Right ventricle myocardium inferior (tissue), 1 donor: ENCODE measurements at regions not wholly inside any gene's neighbourhood (a gene's known extent, or its start where the extent isn't known, plus 50 kb on each side); places are given as distances from the start of the nearest gene placed in this dataset.
"Not testable (repeated sequence)": the region's sequence is repeated elsewhere in the genome, so short reads cannot be mapped to it uniquely, and the experiment has no call there.

Experiments used
- ATAC-seq: fragments of 200-7000 bp; cut with Tn5 transposase; one replicate; pipeline ENCODE4 v1.9.1; 2020; ENCODE audit warnings: mild to moderate bottlenecking, moderate library complexity
- DNase-seq: peaks from one replicate; pipeline ENCODE4 v3.0.0; 2021; ENCODE audit errors: missing footprints
- intact Hi-C: fragments of 100-400 bp; cut with DNase I; formaldehyde crosslinking; loops from one replicate; pipeline ENCODE4 v1.11.0; 2022
- donor health status: DM: no; HTN: yes; CAD: no; lungs with severe emphysema.

DNA sequence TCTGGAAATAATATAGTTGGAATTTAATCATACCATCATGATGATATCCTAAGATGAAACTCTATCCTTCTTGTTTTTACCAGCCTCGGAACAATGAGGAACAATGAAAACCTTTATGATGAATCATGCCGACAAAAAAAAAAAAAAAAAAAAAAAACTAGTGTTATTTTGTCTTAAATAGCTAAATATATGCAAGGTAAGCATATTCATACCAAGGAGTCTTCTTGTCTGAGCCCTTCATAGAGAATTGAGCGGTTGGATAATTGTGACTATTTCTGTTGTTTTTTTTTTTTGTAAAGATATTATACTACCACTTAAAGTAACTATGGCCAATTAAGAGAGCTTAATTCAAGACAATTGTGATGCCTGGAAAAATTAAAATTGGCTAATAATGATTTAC lies 244.0 kb upstream of the PCDH9 start:
- ATAC-seq (no peak), DNase-seq (no peak)
- intact Hi-C loops, result no loop called here

- no peak for DNase-seq
- no peak for ATAC-seq
- intact Hi-C loops, result no loop called here
These were observed 239.5 kb upstream of the PCDH9 start for GRCh38 chr13:67469623-67470022.

DNA sequence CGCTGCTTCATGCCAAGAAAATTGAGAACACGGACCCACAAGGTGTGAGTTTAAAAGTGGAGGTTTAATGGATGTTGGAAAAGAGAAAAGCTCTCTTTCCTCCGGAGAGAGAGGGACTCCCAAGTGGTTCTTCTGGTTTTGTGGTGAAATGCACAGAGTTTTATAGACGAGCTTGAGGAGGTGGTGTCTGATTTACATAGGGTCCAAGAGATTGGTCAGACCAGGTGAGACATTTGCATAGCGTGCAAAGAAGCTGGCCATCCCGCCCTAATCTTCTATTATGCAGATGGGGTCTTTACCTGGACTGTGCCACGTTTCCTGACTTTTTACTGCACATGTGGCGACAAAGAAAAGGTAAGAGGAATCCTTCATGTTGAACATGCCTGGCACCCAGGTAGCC lies 236.4 kb upstream of the PCDH9 start:
- intact Hi-C loops, result no loop called here
- no peak for DNase-seq
- no peak for ATAC-seq

GRCh38 chr13:67464154-67464553 lies 234.0 kb upstream of the PCDH9 start:
- peak; percentile 79 for ATAC-seq
- no peak for DNase-seq
- intact Hi-C loops, result no loop called here

- DNase-seq (no peak), ATAC-seq (no peak)
- intact Hi-C loops, result no loop called here
These were observed 232.0 kb upstream of the PCDH9 start for GRCh38 chr13:67462098-67462497.

DNA sequence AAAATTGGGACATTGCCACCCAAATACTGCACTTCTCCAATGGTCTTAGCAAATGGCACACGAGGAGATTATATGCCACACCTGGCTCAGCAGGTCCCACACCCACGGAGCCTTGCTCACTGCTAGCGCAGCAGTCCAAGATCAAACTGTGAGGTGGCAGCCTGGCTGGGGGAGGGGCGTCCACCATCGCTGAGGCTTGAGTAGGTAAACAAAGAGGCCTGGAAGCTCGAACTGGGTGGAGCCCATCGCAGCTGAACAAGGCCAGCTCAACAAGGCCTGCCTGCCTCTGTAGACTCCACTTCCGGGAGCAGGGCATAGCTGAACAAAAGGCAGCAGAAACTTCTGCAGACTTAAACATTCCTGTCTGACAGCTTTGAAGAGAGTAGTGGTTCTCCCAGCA lies 222.4 kb upstream of the PCDH9 start:
- ATAC-seq, result not testable (repeated sequence)

GRCh38 chr13:67445436-67445835 lies 215.3 kb upstream of the PCDH9 start:
- intact Hi-C loops, result no loop called here
- DNase-seq (no peak), ATAC-seq (no peak)

More for the DNA sequence above, 222.4 kb upstream of the PCDH9 start:
- DNase-seq, intact Hi-C loops: not testable (repeated sequence)

- intact Hi-C loops, result no loop called here
- no peak for ATAC-seq
- no peak for DNase-seq
These were observed 213.8 kb upstream of the PCDH9 start for GRCh38 chr13:67443923-67444322.

DNA sequence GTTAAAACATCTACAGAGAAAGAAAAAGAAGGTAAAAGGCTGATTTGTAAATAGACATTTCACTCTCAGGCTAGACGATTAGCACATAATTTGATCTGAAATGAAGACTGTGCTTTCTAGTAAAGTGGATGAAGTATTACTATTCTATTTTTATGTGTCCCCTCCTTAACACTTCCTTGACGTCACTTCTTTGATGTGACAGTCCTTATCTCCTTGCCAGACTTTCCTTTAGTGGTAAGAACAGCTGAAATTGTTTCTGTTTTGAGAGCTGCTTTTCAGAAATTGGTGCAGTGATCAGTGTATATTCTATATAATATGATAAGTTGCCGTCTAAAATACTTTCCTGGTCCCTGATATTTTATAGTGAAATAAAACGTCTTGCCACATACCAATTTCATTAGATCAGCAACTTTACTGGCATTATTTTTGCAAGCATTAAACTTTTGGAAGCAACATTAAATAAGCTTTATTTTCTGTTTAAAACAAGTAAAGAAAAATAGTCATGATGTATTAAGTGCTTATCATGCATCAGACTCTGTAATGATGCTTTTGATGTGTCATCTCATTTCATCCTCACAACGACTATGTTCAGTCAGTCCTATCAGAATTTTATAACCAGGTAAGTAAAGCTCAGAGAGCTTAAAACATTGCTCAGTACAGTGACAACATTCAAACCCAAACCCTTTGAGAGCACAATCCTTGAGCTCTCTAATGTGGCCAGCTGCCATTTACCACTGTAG lies 210.3 kb upstream of the PCDH9 start:
- no peak for DNase-seq
- no peak for ATAC-seq
- intact Hi-C loops, result no loop called here

GRCh38 chr13:67439365-67439764 lies 209.2 kb upstream of the PCDH9 start:
- intact Hi-C loops, result loop anchor here (5.0 kb wide), 1 partner anchor 393 kb away; no protein-coding TSS in a partner anchor
- no peak for ATAC-seq
- no peak for DNase-seq

- ATAC-seq (peak; percentile 56), DNase-seq (no peak)
- intact Hi-C loops, result loop anchor here (5.0 kb wide), 1 partner anchor 394 kb away; no protein-coding TSS in a partner anchor
These were observed 208.3 kb upstream of the PCDH9 start for GRCh38 chr13:67438465-67438864.

DNA sequence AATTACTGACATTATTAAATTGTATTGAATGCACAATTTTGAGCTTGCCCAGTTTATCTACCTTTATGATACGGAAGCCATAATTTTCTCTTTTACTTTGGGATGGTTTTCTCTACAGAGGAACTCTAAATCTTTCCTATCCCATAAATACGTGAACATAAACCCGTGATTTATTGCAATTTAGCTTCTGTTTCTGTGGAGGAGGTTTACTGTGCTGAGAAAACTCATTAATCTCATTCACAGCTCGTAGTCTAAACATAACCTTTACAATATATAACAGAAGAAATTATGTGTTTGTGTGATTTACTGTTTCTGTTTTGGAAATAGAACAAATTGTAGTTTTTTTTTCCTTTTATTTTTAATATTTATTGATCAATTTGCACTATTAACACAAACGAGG lies 207.1 kb upstream of the PCDH9 start:
- ATAC-seq (no peak), DNase-seq (no peak)
- intact Hi-C loops, result loop anchor here (5.0 kb wide), 1 partner anchor 395 kb away; no protein-coding TSS in a partner anchor

DNA sequence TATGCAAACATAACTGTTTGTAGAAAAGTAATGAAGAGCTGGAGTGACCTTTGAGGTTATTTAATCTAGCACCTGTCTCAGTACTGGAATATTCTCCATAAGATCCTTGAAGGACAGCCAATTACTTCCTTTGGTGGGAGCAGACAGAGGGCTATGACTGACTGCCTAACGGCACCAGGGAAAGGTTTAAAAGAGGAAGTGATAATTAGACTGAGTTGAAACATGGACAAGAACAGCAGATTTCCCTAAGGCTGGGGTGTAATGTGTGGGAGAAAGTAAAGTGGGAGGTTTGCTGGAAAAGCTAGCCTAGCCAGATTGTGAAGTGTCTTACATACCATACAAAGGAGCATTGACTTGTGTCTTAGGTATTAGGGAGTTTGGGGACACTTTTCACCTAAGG lies 191.3 kb upstream of the PCDH9 start:
- no peak for ATAC-seq
- intact Hi-C loops, result no loop called here
- no peak for DNase-seq

DNA sequence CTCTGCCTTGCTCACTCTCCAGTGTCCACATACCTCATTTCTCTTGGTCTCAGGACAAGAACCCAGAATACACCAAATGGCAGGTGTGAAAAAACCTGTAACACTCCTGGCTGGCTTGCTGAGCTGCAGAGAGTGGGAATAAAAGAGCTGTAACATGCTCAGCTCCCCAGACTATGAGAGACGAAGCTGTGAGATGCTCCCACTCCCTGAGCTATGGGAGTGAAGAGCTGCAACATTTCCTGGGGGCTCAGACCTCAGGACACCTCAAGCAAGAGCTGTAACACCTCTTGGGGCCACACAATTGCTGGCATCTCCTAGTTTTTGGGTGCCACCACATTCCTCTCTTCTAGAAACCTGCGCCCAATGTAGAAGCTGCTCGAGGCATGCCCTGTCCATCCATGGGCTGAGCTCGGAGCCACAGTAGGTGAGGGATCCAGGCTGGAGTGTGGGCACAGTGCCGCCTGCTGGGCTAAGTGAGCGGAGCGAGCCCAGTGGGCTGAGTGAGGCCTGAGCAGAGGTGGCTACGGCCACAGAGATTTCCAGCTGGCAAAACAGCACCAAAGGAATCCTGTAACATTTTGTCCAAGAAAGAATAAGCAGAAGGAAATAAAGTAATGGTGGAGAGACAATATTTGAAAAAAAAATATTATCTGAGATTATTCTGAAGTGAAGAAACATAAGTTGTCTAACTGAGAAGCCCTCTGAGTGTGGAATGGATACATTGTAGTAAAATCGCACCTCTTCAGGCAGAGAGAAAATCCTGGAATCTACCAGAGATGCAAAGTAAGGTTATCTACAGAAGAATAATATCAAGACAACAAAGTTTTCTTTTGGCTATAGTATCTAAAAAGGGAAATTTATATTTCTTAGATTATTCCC lies 186.2 kb upstream of the PCDH9 start:
- DNase-seq (peak; percentile 43), ATAC-seq (peak; percentile 54)
- intact Hi-C loops, result no loop called here

DNA sequence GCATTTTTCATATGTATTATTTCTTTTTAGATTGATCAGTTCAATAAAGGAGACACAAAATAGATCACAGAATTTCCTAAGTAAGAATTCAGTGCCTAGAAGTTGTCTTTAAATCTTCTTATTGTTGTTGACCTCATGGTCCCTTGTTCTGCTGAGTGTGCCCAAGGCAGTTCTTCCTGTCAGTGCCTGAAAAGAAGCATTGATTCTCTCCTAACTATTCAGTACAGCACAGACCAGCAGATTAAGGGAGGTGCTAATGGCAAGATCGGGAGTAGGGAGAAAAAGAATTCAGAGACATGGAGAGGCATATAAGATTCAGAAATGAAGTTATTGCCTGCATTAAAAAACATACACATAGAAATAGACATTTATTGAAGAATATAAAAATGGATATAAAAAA lies 180.5 kb upstream of the PCDH9 start:
- intact Hi-C loops, result no loop called here
- DNase-seq, result no peak
- no peak for ATAC-seq

DNA sequence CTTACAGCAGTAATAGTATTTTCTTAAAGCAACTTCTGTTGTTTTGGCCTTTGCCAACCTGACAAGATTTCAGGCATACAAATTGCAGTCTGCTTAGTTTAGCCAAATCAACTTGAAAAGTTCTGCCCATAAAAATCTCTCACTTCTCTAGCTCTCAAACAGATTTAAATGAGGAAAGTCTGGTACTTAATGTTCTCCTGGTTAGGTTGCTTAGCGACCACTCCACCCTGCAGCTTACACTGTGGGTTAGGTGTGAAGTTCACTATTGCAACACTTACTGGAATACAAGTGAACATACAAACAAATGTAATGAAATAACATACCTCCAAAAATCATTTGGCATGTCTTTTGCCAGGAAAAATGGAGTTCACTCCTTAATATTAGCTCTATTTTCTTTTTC lies 178.7 kb upstream of the PCDH9 start:
- ATAC-seq (peak; percentile 34), DNase-seq (no peak)
- intact Hi-C loops, result no loop called here

DNA sequence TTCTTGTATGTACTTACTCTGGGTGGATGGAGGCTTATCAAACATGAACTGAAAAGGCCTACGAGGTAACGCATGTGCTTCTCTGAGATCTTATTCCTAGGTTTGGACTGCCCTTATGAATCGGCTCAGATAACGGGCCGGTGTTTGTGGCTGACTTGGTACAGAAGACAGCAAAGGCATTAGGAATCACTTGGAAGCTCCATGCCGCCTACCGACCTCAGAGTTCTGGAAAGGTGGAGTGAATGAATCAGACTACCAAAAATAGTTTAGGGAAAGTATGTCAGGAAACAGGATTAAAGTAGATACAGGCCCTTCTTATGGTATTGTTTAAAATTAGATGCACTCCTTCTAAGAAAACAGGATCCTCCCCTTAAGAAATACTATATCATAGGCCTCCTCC lies 172.4 kb upstream of the PCDH9 start:
- no peak for DNase-seq
- intact Hi-C loops, result no loop called here
- no peak for ATAC-seq

DNA sequence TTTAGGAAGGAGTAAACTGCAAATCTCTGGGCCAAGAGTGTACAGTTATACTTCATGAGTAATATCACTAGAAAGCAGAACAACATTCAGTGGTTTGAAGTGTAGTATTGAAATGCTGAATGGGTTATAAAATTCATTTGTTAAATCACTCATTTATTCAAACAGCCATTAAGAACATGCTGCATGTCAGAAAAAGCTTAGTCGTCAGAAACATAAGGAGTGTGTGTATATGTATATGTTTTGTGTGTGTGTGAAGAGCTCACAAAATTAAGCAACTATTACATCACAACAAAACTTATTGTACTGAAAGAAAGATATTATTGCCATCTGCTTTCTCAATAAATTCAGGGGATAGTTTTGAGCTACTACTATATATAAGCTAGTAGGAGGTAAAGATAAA lies 165.4 kb upstream of the PCDH9 start:
- intact Hi-C loops, result no loop called here
- ATAC-seq (no peak), DNase-seq (no peak)

- ATAC-seq (no peak), DNase-seq (no peak)
- intact Hi-C loops, result no loop called here
These were observed 161.9 kb upstream of the PCDH9 start for GRCh38 chr13:67392014-67392413.

DNA sequence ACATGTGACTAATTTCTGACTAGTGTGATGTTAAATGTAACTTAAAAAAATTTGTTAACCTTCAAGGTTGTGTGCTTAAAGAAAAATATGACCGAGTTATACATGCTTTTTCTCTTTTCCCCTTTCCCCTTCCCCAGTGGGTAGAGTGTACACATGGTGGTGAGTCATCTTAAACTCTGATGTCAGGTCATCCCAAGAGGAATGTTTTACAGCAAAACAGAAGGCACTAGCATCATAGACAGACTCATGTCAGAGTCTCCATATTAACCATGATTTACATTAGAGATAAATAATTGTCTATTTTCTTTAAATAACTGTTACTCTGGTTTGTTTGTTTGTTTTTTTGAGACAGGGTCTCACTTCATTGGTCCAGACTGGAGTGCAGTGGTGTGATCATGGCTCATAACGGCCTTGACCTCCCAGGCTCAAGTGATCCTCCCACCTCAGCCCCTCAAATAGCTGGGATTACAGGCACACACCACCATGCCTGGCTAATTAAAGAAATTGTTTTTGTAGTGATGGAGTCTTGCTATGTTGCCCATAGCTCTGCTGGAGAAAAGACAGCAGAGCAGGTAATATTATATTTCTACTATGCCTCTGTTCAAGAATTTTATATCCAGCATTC lies 160.4 kb upstream of the PCDH9 start:
- DNase-seq (no peak), ATAC-seq (no peak)
- intact Hi-C loops, result no loop called here
